Uterus (tissue), 3 donors: ENCODE measurements at regions not wholly inside any gene's neighbourhood (a gene's known extent, or its start where the extent isn't known, plus 50 kb on each side); places are given as distances from the start of the nearest gene placed in this dataset.

Experiments used
- DNase-seq, 2 donors: peaks; one replicate each; pipeline ENCODE4 v3.0.0-alpha.2; 2019 to 2020
- H3K27ac ChIP-seq, 2 donors: fragments of 200-600 bp; sonication (generic); 1 replicate in 1 of 2; 2 replicates in 1 of 2; pipeline ENCODE4 v1.5.1; 2016 to 2018
- H3K27me3 ChIP-seq, 2 donors: fragments of 200-600 bp; sonication (generic); one replicate each; pipeline ENCODE4 v1.5.1; 2018 to 2019; ENCODE audit warnings: control low read depth in 1 of 2
- H3K36me3 ChIP-seq, 2 donors: fragments of 200-600 bp; sonication (generic); one replicate each; pipeline ENCODE4 v1.5.1; 2019; ENCODE audit warnings: control low read depth in 1 of 2
- H3K4me1 ChIP-seq, 2 donors: fragments of 200-600 bp; sonication (generic); one replicate each; pipeline ENCODE4 v1.5.1; 2018 to 2019; ENCODE audit warnings: control low read depth in 1 of 2
- H3K4me3 ChIP-seq, 2 donors: fragments of 200-600 bp; sonication (generic); 1 replicate in 1 of 2; 2 replicates in 1 of 2; pipeline ENCODE4 v1.5.1; 2018 to 2019; ENCODE audit warnings: mild to moderate bottlenecking in 1 of 2
- H3K9me3 ChIP-seq, 2 donors: fragments of 200-600 bp; sonication (generic); one replicate each; pipeline ENCODE4 v1.5.1; 2019; ENCODE audit warnings: control low read depth in 1 of 2
- POLR2A ChIP-seq, 2 donors: fragments of 450-650 bp; IDR thresholded peaks; one replicate each; pipeline ENCODE4 v1.6.1; 2016; ENCODE audit warnings: antibody characterized with exemption in 2 of 2, mild to moderate bottlenecking in 1 of 2, moderate library complexity in 1 of 2
- intact Hi-C: fragments of 100-400 bp; cut with DNase I; formaldehyde crosslinking; loops from one replicate; pipeline ENCODE4 v1.15.1; 2023; ENCODE audit warnings: low total_unique reads
- TF ChIP-seq, protein P1 (sequence below), 4 experiments: fragments of 200-600 bp in 2 of 4; fragments of 450-650 bp in 2 of 4; sonication (generic) in 2 of 4; IDR thresholded peaks; one replicate each; pipeline ENCODE4 v1.5.1; 2016 to 2019; ENCODE audit warnings: antibody characterized with exemption in 4 of 4, mild to moderate bottlenecking in 2 of 4, moderate library complexity in 1 of 4
- donor health status: DM: yes; HTN: yes; CAD: no.

DNA sequence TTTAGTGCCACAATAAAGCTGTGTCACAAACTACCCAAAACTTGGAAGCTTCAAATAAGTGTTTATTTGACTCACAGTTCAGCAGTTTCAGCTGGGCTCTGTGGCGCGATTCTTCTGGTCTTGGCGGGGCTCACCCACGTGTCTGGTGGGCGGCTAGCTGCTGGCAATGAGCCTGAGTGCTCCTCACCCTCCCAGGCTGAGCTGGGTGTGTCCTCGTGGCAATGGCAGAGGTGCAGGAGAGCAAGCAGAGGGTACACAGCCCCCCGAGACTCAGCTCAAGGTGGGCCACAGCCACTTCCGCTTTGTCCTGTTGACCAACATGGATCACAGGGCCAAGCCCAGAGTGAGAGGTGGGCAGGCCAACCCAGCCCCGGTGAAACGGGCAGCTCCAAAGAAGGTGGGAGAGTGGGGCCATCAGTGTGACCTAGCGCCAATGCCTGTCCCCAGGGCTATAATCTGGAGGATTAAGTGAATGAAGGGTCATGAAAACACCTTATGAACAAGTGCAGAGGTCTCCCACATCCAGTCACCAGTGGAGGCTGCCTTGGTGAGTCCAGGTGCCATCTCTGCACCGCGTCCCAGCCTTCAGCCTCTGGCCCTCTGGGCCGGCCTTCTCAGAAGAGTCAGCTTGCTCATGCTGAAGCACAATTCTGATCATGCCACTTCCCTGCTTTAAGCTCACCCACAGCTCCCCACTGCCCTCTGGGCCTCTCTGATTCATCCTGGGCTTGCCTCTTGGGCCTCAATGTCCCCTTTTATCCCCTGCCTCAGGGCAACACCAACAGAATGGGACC is 74.6 kb upstream of the RTL6 start:
- intact Hi-C loops: no loop called here
- peaks cover 0 to 5% of the 10 kb centered on the region in 2 donors for H3K4me1 ChIP-seq
- no peaks in the 10 kb centered on the region for H3K27me3 ChIP-seq
- no peak for DNase-seq
- H3K27ac ChIP-seq: no peak overlapping the region
- no peak for TF ChIP-seq POLR2A (IDR thresholded peaks at IDR 0.05)
- TF ChIP-seq, protein P1, sequence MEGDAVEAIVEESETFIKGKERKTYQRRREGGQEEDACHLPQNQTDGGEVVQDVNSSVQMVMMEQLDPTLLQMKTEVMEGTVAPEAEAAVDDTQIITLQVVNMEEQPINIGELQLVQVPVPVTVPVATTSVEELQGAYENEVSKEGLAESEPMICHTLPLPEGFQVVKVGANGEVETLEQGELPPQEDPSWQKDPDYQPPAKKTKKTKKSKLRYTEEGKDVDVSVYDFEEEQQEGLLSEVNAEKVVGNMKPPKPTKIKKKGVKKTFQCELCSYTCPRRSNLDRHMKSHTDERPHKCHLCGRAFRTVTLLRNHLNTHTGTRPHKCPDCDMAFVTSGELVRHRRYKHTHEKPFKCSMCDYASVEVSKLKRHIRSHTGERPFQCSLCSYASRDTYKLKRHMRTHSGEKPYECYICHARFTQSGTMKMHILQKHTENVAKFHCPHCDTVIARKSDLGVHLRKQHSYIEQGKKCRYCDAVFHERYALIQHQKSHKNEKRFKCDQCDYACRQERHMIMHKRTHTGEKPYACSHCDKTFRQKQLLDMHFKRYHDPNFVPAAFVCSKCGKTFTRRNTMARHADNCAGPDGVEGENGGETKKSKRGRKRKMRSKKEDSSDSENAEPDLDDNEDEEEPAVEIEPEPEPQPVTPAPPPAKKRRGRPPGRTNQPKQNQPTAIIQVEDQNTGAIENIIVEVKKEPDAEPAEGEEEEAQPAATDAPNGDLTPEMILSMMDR (IDR thresholded peaks at IDR 0.05): no peak
- H3K36me3 ChIP-seq: no peaks in the 10 kb centered on the region
- no peaks in the 10 kb centered on the region for H3K9me3 ChIP-seq
- H3K4me3 ChIP-seq: no peak overlapping the region

DNA sequence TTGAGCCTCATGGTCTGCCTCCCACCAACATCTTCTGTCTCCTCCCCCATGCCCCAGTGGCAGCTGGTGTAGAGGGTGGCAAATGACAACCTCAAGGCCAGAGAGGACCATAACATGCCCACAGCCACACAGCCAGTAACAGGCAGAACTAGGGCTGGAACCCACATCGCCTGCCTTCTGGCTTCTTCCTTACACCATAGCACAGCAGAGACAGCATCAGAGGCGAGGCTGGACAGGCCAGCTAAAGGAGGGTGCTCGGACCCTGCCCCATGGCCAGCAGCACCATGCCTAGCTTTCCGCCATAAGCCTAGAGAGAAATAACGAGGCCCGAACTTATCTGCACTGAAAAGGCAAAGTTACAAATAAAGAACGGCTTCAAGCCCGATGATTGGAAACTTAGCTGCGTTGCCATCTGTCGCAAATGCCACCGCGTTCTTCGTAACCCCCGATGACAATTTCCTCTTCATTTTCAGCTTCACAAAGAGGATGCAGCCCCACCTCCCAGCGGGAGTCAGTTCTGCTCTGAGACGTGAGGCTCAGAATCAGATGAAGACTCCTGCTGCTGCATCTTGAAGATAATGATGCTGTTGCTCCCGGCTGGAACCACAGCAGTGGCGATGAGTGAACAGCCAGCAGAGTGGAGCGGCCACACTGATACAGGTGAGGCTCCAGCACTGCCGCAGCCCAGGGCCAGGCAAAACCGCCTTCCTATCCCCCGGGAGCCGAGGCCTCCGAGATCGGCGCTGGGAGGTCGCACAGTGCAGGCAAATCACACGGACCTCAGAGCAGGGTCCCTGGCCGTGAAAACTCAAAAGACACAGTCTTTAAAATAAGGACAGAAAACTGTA is 73.8 kb upstream of the RTL6 start:
- TF ChIP-seq, protein P1 (IDR thresholded peaks at IDR 0.05): no peak
- TF ChIP-seq POLR2A (IDR thresholded peaks at IDR 0.05): no peak
- no peaks in the 10 kb centered on the region for H3K27me3 ChIP-seq
- intact Hi-C loops: no loop called here
- H3K27ac ChIP-seq: no peak overlapping the region
- no peak overlapping the region for H3K4me3 ChIP-seq
- no peaks in the 10 kb centered on the region for H3K36me3 ChIP-seq
- no peaks in the 10 kb centered on the region for H3K9me3 ChIP-seq
- H3K4me1 ChIP-seq: peaks cover 0 to 5% of the 10 kb centered on the region in 2 donors
- DNase-seq: no peak

DNA sequence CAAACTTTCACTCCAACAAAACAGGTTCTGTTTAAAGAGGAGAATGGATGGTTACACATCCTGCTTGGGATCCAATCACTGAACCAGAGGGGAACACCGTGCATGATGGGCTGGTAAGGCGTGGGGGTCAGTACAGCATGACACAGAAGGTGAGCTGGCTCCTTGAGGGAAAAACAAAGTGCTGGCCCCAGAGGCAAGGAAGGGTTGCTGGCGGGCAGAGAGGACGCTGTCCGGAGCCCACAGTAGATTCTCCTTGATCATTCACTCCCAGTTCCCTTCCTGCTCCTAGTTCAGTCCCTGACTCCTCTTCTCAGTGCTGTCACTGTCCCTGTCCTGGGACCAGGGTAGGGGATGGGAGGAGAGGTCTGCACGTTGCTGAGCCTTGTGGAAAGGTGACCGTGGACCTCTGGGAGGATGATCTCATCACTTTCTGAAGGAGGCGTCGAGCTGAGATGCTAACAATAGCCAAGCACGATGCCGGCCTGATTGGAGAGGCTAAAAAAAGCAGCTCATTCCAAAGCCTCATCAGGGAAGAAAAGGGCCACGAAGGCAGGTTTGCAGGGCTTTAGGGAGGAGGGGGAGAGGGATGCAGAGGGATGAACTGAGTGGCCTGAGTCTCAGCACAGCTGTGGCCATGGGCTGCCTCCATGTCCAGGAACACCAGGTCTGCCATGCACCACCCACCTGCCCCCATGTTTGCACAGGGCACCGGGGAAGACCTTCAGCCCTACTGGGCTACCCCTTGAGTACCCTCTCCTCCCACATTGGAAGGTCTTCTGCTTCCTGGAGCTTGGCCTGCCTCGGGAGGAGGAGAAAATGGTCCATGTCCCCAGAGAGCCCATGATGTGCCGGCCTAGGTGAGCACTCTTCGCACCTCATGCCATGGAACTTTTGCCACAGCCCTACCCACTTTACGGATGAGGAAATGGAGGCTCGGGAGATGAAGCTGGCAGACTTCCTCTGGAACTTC is 72.7 kb upstream of the RTL6 start:
- Histone ChIP-seq H3K36me3 (no peaks in the 10 kb centered on the region), H3K4me1 (peaks cover 0 to 5% of the 10 kb centered on the region in 2 donors), H3K9me3 (no peaks in the 10 kb centered on the region), H3K4me3 (no peak overlapping the region), H3K27me3 (no peaks in the 10 kb centered on the region), H3K27ac (no peak overlapping the region)
- no peak for DNase-seq
- no peak for TF ChIP-seq POLR2A (IDR thresholded peaks at IDR 0.05)
- TF ChIP-seq, protein P1 (IDR thresholded peaks at IDR 0.05): no peak
- intact Hi-C loops: no loop called here

GRCh38 chr22:44569561-44569991 is 71.5 kb upstream of the RTL6 start:
- H3K27ac ChIP-seq: no peak overlapping the region
- H3K4me1 ChIP-seq: no peaks in the 10 kb centered on the region
- no peak for TF ChIP-seq POLR2A (IDR thresholded peaks at IDR 0.05)
- TF ChIP-seq, protein P1 (IDR thresholded peaks at IDR 0.05): no peak
- no peaks in the 10 kb centered on the region for H3K9me3 ChIP-seq
- no peak overlapping the region for H3K4me3 ChIP-seq
- no peak for DNase-seq
- no peaks in the 10 kb centered on the region for H3K36me3 ChIP-seq
- intact Hi-C loops: no loop called here
- no peaks in the 10 kb centered on the region for H3K27me3 ChIP-seq
